ENCODE measurements at regions not wholly inside any gene's neighbourhood (a gene's known extent, or its start where the extent isn't known, plus 50 kb on each side); places are given as distances from the start of the nearest gene placed in this dataset.

GRCh38 chr6:141491684-141492083 lies 641.0 kb upstream of the GJE1 start:
- Histone ChIP-seq H3K36me3 (replicated peaks; ENCODE audit: insufficient read depth, low read depth) (no peaks in the 10 kb centered on the region), H3K27ac (no peak overlapping the region), H3K27me3 (no peaks in the 10 kb centered on the region), H3K79me2 (no peaks in the 10 kb centered on the region), H3K9me3 (ENCODE audit: low read depth) (no peaks in the 10 kb centered on the region), H4K20me1 (ENCODE audit: insufficient read depth, poor library complexity, severe bottlenecking) (no peaks in the 10 kb centered on the region), H2AFZ (no peak overlapping the region), H3K4me2 (no peak overlapping the region), H3K4me3 (no peak overlapping the region), H3K9me2 (replicated peaks; ENCODE audit: insufficient read depth) (no peaks in the 10 kb centered on the region), H3K4me1 (ENCODE audit: insufficient read depth) (no peaks in the 10 kb centered on the region)
- TF ChIP-seq EZH2 (IDR thresholded peaks at IDR 0.05; ENCODE audit: borderline replicate concordance) (no peak), EZH2phosphoT487 (IDR thresholded peaks at IDR 0.05; ENCODE audit: low read depth, severe bottlenecking, unreplicated experiment) (no peak), CTCF (IDR thresholded peaks at IDR 0.05; ENCODE audit: poor library complexity) (no peak)
- DNase-seq (ENCODE audit: low spot score) = no peak

GRCh38 chr6:141490982-141491381 lies 641.7 kb upstream of the GJE1 start:
- Histone ChIP-seq H3K4me2 (no peak overlapping the region), H3K9me3 (ENCODE audit: low read depth) (no peaks in the 10 kb centered on the region), H3K9me2 (replicated peaks; ENCODE audit: insufficient read depth) (no peaks in the 10 kb centered on the region), H3K4me3 (no peak overlapping the region), H2AFZ (no peak overlapping the region), H3K27me3 (no peaks in the 10 kb centered on the region), H3K36me3 (replicated peaks; ENCODE audit: insufficient read depth, low read depth) (no peaks in the 10 kb centered on the region), H3K27ac (no peak overlapping the region), H3K79me2 (no peaks in the 10 kb centered on the region), H3K4me1 (ENCODE audit: insufficient read depth) (no peaks in the 10 kb centered on the region), H4K20me1 (ENCODE audit: insufficient read depth, poor library complexity, severe bottlenecking) (no peaks in the 10 kb centered on the region)
- 93% methylated on average over 3 of the region's 3 CpGs for WGBS (ENCODE audit: low lambda C conversion rate, missing lambda C conversion rate)
- DNase-seq (ENCODE audit: low spot score) = no peak
- no peak for TF ChIP-seq EZH2phosphoT487 (IDR thresholded peaks at IDR 0.05; ENCODE audit: low read depth, severe bottlenecking, unreplicated experiment)
- TF ChIP-seq EZH2 (IDR thresholded peaks at IDR 0.05; ENCODE audit: borderline replicate concordance) = no peak
- no peak for TF ChIP-seq CTCF (IDR thresholded peaks at IDR 0.05; ENCODE audit: poor library complexity)

- TF ChIP-seq EZH2phosphoT487 (IDR thresholded peaks at IDR 0.05; ENCODE audit: low read depth, severe bottlenecking, unreplicated experiment) = no peak
- no peak for TF ChIP-seq EZH2 (IDR thresholded peaks at IDR 0.05; ENCODE audit: borderline replicate concordance)
- no peak for TF ChIP-seq CTCF (IDR thresholded peaks at IDR 0.05; ENCODE audit: poor library complexity)
These were observed 644.2 kb upstream of the GJE1 start for GRCh38 chr6:141488488-141488887.

GRCh38 chr6:141486942-141487341 lies 645.8 kb upstream of the GJE1 start:
- TF ChIP-seq EZH2 (IDR thresholded peaks at IDR 0.05; ENCODE audit: borderline replicate concordance) (no peak), EZH2phosphoT487 (IDR thresholded peaks at IDR 0.05; ENCODE audit: low read depth, severe bottlenecking, unreplicated experiment) (no peak), CTCF (IDR thresholded peaks at IDR 0.05; ENCODE audit: poor library complexity) (no peak)
- whole genome bisulfite sequencing (ENCODE audit: low lambda C conversion rate, missing lambda C conversion rate) = 68% methylated on average over 3 of the region's 3 CpGs
- Histone ChIP-seq H3K4me2 (no peak overlapping the region), H2AFZ (no peak overlapping the region), H3K27me3 (no peaks in the 10 kb centered on the region), H3K4me3 (no peak overlapping the region), H3K36me3 (replicated peaks; ENCODE audit: insufficient read depth, low read depth) (no peaks in the 10 kb centered on the region), H3K27ac (no peak overlapping the region), H3K9me3 (ENCODE audit: low read depth) (no peaks in the 10 kb centered on the region), H4K20me1 (ENCODE audit: insufficient read depth, poor library complexity, severe bottlenecking) (no peaks in the 10 kb centered on the region), H3K9me2 (replicated peaks; ENCODE audit: insufficient read depth) (no peaks in the 10 kb centered on the region), H3K4me1 (ENCODE audit: insufficient read depth) (no peaks in the 10 kb centered on the region), H3K79me2 (no peaks in the 10 kb centered on the region)
- no peak for DNase-seq (ENCODE audit: low spot score)

More at GRCh38 chr6:141488488-141488887, 644.2 kb upstream of the GJE1 start:
- H3K4me3 ChIP-seq = no peak overlapping the region
- 41% methylated on average over 1 of the region's 1 CpG for WGBS (ENCODE audit: low lambda C conversion rate, missing lambda C conversion rate)
- H3K27ac ChIP-seq = no peak overlapping the region
- H3K9me3 ChIP-seq (ENCODE audit: low read depth) = no peaks in the 10 kb centered on the region
- no peaks in the 10 kb centered on the region for H3K9me2 ChIP-seq (replicated peaks; ENCODE audit: insufficient read depth)
- H3K27me3 ChIP-seq = no peaks in the 10 kb centered on the region
- H3K79me2 ChIP-seq = no peaks in the 10 kb centered on the region
- no peak overlapping the region for H3K4me2 ChIP-seq
- no peak for DNase-seq (ENCODE audit: low spot score)
- no peak overlapping the region for H2AFZ ChIP-seq
- H3K36me3 ChIP-seq (replicated peaks; ENCODE audit: insufficient read depth, low read depth) = no peaks in the 10 kb centered on the region
- no peaks in the 10 kb centered on the region for H4K20me1 ChIP-seq (ENCODE audit: insufficient read depth, poor library complexity, severe bottlenecking)
- no peaks in the 10 kb centered on the region for H3K4me1 ChIP-seq (ENCODE audit: insufficient read depth)

Data from hepatocyte (in vitro differentiated cells).